ENCODE measurements at regions not wholly inside any gene's neighbourhood (a gene's known extent, or its start where the extent isn't known, plus 50 kb on each side); places are given as distances from the start of the nearest gene placed in this dataset.
"Not testable (repeated sequence)": the region's sequence is repeated elsewhere in the genome, so short reads cannot be mapped to it uniquely, and the experiment has no call there.

DNA sequence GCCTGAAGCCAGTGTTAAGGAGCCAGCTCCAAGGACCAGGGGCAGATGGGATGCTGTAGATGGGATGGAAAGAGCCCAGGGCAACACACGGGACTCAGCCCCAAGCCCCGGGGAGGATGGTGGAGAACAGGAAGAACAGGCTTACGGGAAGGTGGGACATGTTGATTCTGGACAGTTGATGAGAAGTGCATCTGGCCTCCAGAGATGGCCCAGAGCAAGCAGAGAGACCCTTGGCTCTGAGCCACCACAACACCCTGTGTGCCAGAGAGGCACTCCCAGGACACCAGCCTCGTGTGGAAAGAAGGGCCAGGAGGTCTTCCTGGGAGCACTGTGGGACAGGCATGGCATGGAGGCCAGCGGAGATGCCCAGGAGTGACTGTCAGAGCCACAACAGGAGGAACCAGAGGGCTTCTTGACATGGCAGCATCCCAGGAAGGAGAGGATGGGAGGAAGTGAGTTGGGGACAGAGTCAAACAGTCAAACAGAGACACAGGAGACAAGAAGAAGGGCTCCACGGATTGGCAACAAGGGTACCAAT lies 156.3 kb upstream of the MVB12B start:
- no peak for DNase-seq (ENCODE audit: low spot score)

DNA sequence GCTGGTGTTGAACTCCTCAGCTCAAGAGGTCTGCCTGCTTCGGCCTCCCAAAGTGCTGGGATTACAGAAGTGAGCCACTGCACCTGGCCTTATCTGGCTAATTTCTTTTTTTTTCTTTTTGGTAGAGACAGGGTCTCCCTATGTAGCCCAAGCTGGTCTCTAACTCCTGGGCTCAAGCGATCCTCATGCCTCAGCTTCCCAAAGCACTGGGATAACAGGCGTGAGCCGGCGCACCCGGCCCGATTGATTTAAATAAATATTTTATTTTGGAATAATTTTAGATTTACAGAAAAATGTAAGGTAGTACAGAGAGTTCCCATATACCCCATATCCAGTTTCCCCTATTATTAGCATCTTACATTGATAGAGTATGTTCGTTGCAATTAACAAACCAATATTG lies 155.0 kb upstream of the MVB12B start:
- no peak for DNase-seq (ENCODE audit: low spot score)

- DNase-seq (ENCODE audit: low spot score), result no peak
Measured at GRCh38 chr9:126173401-126173800, 153.2 kb upstream of the MVB12B start.

- no peak for DNase-seq (ENCODE audit: low spot score)
Measured at GRCh38 chr9:126173929-126174328, 152.7 kb upstream of the MVB12B start.

DNA sequence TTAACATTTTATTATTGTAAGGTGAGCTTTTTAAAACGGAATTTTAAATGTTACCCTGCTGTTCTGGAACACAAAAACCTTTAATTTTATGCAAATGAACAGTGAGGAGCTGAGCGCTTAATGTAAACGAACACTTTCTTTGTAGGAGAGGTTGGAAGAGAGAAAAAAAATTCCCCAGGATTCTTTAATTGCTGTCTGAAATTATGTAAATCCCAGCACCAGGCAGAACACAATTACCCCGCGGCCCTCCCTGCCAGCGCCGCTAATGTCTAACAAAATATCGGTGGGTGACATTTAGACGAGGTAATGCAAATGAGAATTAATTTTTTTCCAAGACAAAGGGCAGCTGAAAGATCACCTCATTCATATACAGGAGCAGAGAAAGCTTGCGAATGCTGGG lies 143.4 kb upstream of the MVB12B start:
- no peak for DNase-seq (ENCODE audit: low spot score)

- not testable (repeated sequence) for DNase-seq (ENCODE audit: low spot score)
Measured at GRCh38 chr9:126190994-126191393, 135.6 kb upstream of the MVB12B start.

- no peak for DNase-seq (ENCODE audit: low spot score)
Measured at GRCh38 chr9:126198854-126199253, 127.8 kb upstream of the MVB12B start.

DNA sequence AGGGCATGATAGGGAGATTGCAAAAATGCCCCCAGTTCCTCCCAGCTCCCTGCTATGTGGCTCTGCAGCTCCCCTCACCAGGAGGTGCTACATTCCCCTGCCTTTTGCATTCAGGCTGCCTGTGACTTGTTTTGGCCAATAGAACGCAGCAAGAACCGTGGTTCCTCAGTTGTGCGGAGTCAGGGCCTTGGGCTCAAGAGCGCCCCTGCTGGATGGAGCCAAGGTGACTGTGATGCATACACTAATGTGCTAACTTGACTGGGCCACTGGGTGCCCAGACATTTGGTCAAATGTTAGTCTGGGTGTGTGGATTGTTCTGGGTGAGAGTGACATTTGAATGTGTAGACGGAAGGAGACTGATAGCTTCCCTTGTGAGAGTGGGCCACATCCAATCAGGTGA lies 123.3 kb upstream of the MVB12B start:
- DNase-seq (ENCODE audit: low spot score), result no peak

DNA sequence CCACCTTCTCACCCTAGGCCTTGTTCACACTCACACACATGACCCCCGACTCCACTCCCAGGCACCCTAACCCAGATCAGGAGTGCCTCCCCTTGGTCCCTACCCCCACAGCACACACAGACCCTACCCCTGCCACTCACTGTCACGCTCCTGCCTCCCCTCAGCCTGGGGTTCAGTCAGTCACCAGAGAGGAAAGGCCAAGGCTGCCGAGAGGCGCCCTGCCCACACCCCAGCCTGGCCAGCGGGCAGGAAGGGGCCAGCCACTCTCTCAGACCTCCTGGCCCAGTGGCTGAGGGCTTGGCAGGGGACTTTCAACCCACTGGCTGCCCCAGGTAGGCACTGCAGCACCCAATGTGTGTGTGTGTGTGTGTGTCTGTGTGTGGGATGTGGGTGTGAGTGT lies 122.4 kb upstream of the MVB12B start:
- no peak for DNase-seq (ENCODE audit: low spot score)

DNA sequence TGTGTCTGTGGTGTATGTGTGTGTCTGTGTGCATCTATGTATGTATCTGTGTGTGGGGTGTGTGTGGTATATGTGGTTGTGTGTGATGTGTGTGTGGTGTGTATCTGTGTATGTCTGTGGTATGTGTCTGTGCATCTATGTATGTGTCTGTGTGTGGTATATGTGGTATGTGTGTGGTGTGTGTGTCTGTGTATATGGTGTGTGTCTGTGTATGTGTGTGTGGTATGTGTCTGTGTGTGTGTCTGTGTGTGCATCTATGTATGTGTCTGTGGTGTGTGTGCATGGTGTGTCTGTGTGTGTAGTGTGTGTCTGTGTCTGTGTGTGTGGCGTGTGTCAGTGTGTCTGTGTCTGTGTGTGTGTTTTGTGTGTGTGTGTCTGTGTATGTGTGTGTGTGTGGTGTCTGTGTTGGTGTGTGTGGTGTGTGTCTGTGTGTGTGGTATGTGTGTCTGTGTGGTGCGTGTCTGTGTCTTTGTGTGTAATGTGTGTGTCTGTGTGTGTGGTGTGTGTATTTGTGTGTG lies 121.9 kb upstream of the MVB12B start:
- no peak for DNase-seq (ENCODE audit: low spot score)

DNA sequence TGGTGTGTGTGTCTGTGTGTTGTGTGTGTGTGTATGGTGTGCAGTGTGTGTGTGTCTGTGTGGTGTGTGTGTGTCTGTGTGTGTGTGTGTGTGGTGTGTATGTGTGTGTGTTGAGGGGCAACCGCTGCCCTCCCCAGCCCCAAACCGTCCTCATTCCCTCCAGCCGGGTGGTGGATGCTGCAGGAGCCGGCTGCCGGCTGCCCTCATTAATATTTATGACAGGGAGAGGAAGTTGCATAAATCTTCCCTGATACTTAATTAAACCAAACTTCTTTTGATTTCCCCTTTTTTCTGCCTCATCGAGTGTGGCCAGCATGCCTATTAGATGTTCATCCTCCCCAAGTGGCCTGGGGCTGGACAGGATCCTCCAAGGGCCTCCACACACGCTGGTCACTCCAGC lies 121.4 kb upstream of the MVB12B start:
- DNase-seq (ENCODE audit: low spot score), result no peak

DNA sequence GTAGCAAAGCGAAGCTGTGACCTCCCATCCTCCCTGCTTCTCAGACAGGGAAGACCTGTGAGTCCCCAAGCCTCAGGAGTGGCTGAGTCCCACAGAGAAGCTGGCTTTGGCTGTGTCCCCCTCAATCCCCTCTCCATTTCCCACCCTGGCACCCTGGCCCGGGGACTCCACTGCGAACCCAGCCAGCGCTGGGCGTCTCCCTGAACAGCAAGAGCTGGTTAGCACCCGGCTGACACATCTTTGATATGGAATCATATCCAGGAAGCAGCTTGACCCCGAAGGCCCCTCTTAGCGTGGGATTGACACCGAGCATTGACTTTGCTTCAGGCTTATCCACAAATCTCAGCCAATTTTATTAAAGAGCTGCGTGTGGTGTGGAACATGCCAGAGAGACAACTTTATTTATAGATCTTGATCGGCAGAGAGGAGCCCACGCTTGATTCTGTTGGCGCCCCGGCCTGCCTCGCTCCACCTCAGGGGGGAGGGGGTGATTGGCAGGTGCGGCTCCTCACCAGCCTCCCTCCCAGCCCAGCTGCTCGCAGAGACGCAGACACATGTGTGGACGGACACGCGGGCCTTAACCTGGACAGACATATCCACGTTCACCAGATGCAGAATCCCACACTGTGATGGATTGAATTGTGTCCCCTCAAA lies 120.7 kb upstream of the MVB12B start:
- no peak for DNase-seq (ENCODE audit: low spot score)

GRCh38 chr9:126207256-126207655 lies 119.4 kb upstream of the MVB12B start:
- no peak for DNase-seq (ENCODE audit: low spot score)

DNA sequence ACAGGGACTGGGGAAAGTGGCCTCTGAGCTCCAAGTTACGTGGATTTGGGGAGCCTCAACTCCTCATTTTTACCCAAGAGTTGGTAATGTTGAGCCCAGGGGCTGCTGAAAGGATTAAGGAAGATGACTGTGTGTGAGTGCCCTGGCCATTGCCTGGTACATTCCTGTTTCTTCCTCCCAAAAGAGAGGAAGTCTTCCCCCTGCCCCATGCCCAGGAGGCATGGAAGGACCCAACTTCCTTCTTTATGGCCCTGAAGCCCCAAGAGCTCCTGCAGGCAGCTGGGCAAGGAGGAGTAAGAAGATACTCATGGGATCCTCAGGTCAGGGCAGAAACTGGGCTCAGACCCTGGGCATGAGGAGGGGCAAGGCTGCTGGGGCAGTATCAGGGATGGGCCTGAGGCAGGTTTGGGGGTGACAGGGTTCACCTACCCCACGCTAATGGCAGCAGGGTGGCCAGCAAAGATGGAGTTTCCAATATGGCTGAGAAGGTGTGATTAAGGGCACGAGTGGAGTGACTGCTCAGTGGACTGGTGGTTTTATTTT lies 118.3 kb upstream of the MVB12B start:
- no peak for DNase-seq (ENCODE audit: low spot score)

DNA sequence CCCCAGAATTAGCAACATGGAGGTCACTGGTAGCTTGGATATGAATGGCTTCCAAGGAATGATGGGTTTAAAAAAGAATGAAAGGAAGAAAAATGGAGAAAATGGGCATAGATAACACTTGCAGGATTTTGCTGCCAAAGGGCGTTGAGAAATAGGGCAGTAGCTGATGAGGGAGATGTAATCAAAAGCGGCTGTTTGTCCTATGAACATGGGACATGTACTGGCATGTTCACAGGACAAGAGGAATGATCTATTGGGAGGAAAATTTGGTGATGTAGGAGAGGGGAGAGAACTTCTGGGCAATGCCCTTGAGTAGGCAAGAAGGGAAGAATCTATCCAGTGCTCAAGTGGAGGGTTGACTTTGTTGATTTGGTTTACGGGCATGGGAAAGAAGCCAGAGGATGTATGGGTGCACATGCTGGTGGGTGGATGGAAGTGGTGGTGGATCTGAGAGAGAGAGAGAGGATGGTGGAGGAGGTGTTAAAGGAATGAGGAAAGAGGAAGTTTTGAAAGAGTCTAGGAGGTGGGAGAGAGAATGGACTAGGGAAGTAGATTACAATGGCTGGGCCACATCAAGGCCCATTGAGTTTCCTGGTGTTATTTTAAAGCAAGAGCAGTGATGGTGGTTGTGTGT lies 115.1 kb upstream of the MVB12B start:
- DNase-seq (ENCODE audit: low spot score), result no peak

- DNase-seq (ENCODE audit: low spot score), result no peak
Measured at GRCh38 chr9:126215486-126215885, 111.1 kb upstream of the MVB12B start.

GRCh38 chr9:126216826-126217225 lies 109.8 kb upstream of the MVB12B start:
- DNase-seq (ENCODE audit: low spot score), result no peak

- no peak for DNase-seq (ENCODE audit: low spot score)
Measured at GRCh38 chr9:126217250-126217653, 109.4 kb upstream of the MVB12B start.

DNA sequence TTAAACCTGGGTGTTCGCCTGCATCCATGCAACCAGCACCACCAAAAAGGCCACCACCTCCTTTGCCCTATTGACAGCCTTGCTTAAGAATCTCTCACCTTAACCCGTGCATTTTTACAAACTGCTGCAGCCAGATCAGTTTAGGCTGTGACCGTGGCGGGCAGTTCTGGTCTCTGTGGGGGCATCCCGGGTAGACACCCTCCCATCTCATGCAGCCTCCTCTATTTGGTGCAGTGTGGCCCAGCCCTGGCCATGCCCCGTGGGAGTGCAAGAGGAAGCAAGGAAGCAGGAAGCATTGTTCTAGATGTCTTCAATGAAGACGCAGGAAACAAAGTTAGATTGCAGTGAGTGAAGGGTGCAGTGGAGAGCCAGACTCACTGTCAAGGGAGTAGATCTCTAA lies 108.8 kb upstream of the MVB12B start:
- DNase-seq (ENCODE audit: low spot score), result no peak

- no peak for DNase-seq (ENCODE audit: low spot score)
Measured at GRCh38 chr9:126218359-126219125, 108.1 kb upstream of the MVB12B start.

DNA sequence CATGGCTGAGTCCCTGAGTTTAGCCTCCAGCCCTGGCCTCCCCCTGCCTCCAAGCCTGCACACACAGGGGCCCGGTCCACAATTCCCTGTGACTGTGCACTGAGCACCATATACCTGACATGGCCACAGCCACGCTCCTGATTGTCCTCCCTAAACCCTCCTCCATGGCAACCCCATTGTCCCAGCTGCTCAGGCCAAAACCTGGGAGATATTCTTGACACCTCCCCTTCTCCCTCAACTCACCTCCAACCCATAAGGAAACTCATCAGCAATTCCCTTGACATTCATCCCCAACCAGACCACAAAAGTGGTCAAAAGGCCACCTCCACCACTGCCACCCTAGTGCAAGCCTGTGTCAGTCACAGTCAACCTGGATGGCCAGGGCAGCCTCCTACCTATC lies 107.5 kb upstream of the MVB12B start:
- no peak for DNase-seq (ENCODE audit: low spot score)

DNA sequence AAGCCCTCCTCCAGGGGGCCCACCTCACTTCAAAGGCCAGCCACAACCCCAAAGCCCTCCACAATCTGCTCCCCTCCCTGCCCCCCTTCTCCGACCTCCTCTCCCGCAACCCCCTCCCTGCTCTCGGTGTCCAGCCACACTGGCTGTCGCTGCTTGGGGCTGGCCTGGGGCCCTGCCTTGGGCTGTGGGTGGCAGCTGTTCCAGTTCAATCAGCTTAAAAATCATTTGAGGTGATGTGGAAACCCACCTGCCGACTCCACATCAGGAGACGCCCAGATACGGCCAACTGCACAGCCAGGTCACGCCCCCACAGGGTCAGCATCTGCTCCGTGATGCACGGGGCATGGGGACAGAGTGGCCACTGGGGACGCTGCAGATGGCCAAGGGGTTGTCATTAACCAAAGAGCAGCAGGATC lies 107.0 kb upstream of the MVB12B start:
- no peak for DNase-seq (ENCODE audit: low spot score)

Data from H4 (cell line).